Neural progenitor cell (in vitro differentiated cells): ENCODE measurements at regions not wholly inside any gene's neighbourhood (a gene's known extent, or its start where the extent isn't known, plus 50 kb on each side); places are given as distances from the start of the nearest gene placed in this dataset.

ENCODE experiments used
- DNase-seq: peaks from one replicate; pipeline ENCODE4 v3.0.0-alpha.2; 2016; ENCODE audit warnings: low spot score
- H2AFZ ChIP-seq: fragments of 200-600 bp; sonication (generic); replicated peaks from 2 replicates; pipeline ENCODE4 v1.6.1; 2016; ENCODE audit warnings: antibody characterized with exemption
- H3F3A ChIP-seq: fragments of 200-600 bp; sonication (generic); 2 replicates; pipeline ENCODE4 v1.6.1; 2016; ENCODE audit warnings: antibody characterized with exemption, low read depth
- H3K27ac ChIP-seq: fragments of 200-600 bp; sonication (generic); 2 replicates; pipeline ENCODE4 v1.5.1; 2016; ENCODE audit warnings: mild to moderate bottlenecking
- H3K27me3 ChIP-seq: fragments of 200-600 bp; sonication (generic); 2 replicates; pipeline ENCODE4 v1.6.1; 2016; ENCODE audit warnings: mild to moderate bottlenecking, moderate library complexity
- H3K36me3 ChIP-seq: fragments of 200-600 bp; sonication (generic); 2 replicates; pipeline ENCODE4 v1.5.1; 2016
- H3K4me1 ChIP-seq: fragments of 200-600 bp; sonication (generic); 2 replicates; pipeline ENCODE4 v1.6.1; 2016; ENCODE audit warnings: mixed run types
- H3K4me2 ChIP-seq: fragments of 200-600 bp; sonication (generic); 2 replicates; pipeline ENCODE4 v1.6.1; 2016
- H3K4me3 ChIP-seq: fragments of 200-600 bp; sonication (generic); 2 replicates; pipeline ENCODE4 v1.5.1; 2016
- H3K79me2 ChIP-seq: fragments of 200-600 bp; sonication (generic); 2 replicates; pipeline ENCODE4 v1.6.1; 2016; ENCODE audit warnings: low read depth
- H3K9ac ChIP-seq: fragments of 200-600 bp; sonication (generic); 2 replicates; pipeline ENCODE4 v1.6.1; 2016
- H3K9me3 ChIP-seq: fragments of 200-600 bp; sonication (generic); 2 replicates; pipeline ENCODE4 v1.5.1; 2016; ENCODE audit warnings: low read depth
- H4K20me1 ChIP-seq: fragments of 200-600 bp; sonication (generic); 2 replicates; pipeline ENCODE4 v1.6.1; 2016; ENCODE audit warnings: low read depth
- H3K27ac Mint-ChIP-seq: 3 replicates; pipeline ENCODE4 v1.8.0; 2021; ENCODE audit warnings: mixed read lengths
- H3K27me3 Mint-ChIP-seq: 2 replicates; pipeline ENCODE4 v1.8.0; 2022; ENCODE audit warnings: low read depth, mild to moderate bottlenecking, inconsistent platforms, moderate library complexity, mixed read lengths; ENCODE audit not compliant: insufficient read depth
- H3K36me3 Mint-ChIP-seq: 3 replicates; pipeline ENCODE4 v1.8.0; 2021; ENCODE audit warnings: mixed read lengths
- H3K4me1 Mint-ChIP-seq: 3 replicates; pipeline ENCODE4 v1.8.0; 2021; ENCODE audit warnings: mixed read lengths
- H3K4me3 Mint-ChIP-seq: 3 replicates; pipeline ENCODE4 v1.8.0; 2021; ENCODE audit warnings: mild to moderate bottlenecking, moderate library complexity, mixed read lengths
- H3K9me3 Mint-ChIP-seq: 3 replicates; pipeline ENCODE4 v1.8.0; 2020; ENCODE audit warnings: mixed read lengths
- EZH2 ChIP-seq: fragments of 200-600 bp; sonication (generic); IDR thresholded peaks from 2 replicates; pipeline ENCODE4 v1.6.1; 2017; ENCODE audit warnings: antibody characterized with exemption, mild to moderate bottlenecking, moderate library complexity
- EZH2phosphoT487 ChIP-seq: fragments of 200-600 bp; sonication (generic); IDR thresholded peaks from 2 replicates; pipeline ENCODE4 v1.6.1; 2017; ENCODE audit warnings: antibody characterized with exemption
- TF ChIP-seq, protein P1 (sequence below): fragments of 200-600 bp; sonication (generic); IDR thresholded peaks from 2 replicates; pipeline ENCODE4 v1.5.1; 2017; ENCODE audit warnings: antibody characterized with exemption, mild to moderate bottlenecking

DNA sequence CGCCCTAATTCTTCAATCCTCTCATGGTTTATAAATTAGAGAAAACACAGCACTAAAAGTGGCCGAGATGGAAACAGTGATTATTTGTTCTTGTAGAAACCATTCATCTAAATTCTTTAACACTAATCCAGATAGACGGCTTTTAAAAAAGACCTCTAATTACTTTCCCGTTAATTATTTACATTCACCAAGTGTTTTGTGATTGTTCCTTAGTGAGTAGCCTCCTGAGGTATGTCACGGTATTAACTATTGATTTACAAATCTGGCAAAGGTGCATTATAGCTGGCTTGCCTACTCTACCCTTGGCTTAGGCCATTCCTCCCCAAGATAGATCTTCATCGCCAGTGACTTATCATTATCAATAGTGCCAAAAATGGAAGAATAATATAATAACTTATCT, 436.4 kb upstream of the ST6GAL2 start:
- H3K27me3 Mint-ChIP-seq: peaks cover 4% of the 10 kb centered on the region
- DNase-seq: no peak

DNA sequence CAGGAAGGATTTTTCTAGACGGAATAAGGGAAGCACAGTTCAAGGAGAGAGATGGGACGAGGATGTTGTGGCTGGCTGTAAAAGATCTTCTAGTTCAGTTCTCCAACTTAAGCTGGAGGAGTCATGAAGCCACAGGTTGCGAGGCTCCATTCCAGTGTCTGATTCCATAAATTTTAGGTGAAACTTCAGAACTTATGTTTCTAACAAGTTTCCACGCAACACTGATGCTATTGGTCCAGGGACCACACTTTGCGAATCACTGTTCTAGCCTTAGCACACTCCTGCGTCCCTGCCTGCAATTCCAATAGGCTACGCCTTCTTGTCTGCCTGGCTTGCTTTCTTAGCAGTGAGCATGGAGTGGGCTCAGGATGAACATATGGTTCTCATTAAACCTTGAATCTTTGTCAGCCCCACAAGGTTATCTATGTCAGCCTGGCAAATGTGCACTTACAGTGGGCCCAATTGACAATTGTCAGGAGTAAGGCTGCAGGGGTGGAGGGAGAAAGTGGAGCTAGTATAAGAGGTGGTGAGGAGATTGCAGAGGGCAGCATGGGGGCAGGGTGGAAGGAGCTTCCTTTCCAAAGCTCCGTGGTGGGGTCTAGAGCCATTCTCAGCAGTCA, 438.1 kb upstream of the ST6GAL2 start:
- Mint-ChIP-seq H3K9me3 (peaks cover 14% of the 10 kb centered on the region), H3K4me3 (no peak overlapping the region), H3K36me3 (no peaks in the 10 kb centered on the region), H3K4me1 (no peaks in the 10 kb centered on the region), H3K27me3 (peaks cover 4% of the 10 kb centered on the region), H3K27ac (no peak overlapping the region)
- Histone ChIP-seq H3K4me1 (no peaks in the 10 kb centered on the region), H3K27ac (no peak overlapping the region), H3F3A (no peaks in the 10 kb centered on the region), H3K9ac (no peak overlapping the region), H3K9me3 (no peaks in the 10 kb centered on the region), H3K4me3 (no peak overlapping the region), H3K27me3 (no peaks in the 10 kb centered on the region), H3K36me3 (peaks cover 4% of the 10 kb centered on the region), H3K4me2 (no peak overlapping the region), H2AFZ (no peak overlapping the region), H3K79me2 (no peaks in the 10 kb centered on the region), H4K20me1 (no peaks in the 10 kb centered on the region)
- TF ChIP-seq, protein P1, sequence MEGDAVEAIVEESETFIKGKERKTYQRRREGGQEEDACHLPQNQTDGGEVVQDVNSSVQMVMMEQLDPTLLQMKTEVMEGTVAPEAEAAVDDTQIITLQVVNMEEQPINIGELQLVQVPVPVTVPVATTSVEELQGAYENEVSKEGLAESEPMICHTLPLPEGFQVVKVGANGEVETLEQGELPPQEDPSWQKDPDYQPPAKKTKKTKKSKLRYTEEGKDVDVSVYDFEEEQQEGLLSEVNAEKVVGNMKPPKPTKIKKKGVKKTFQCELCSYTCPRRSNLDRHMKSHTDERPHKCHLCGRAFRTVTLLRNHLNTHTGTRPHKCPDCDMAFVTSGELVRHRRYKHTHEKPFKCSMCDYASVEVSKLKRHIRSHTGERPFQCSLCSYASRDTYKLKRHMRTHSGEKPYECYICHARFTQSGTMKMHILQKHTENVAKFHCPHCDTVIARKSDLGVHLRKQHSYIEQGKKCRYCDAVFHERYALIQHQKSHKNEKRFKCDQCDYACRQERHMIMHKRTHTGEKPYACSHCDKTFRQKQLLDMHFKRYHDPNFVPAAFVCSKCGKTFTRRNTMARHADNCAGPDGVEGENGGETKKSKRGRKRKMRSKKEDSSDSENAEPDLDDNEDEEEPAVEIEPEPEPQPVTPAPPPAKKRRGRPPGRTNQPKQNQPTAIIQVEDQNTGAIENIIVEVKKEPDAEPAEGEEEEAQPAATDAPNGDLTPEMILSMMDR: no peak
- TF ChIP-seq EZH2 (no peak), EZH2phosphoT487 (no peak)
- no peak for DNase-seq

More for the DNA sequence above, 436.4 kb upstream of the ST6GAL2 start:
- TF ChIP-seq EZH2phosphoT487 (no peak), EZH2 (no peak)
- TF ChIP-seq, protein P1: no peak
- no peaks in the 10 kb centered on the region for H3F3A ChIP-seq
- H4K20me1 ChIP-seq: no peaks in the 10 kb centered on the region
- H3K27ac ChIP-seq: no peak overlapping the region
- H3K9me3 ChIP-seq: no peaks in the 10 kb centered on the region
- no peak overlapping the region for H3K4me2 ChIP-seq
- H2AFZ ChIP-seq: no peak overlapping the region
- Mint-ChIP-seq H3K36me3 (no peaks in the 10 kb centered on the region), H3K27ac (no peak overlapping the region), H3K4me1 (no peaks in the 10 kb centered on the region), H3K4me3 (no peak overlapping the region), H3K9me3 (peaks cover 9% of the 10 kb centered on the region)
- H3K36me3 ChIP-seq: no peaks in the 10 kb centered on the region
- no peaks in the 10 kb centered on the region for H3K79me2 ChIP-seq
- H3K9ac ChIP-seq: no peak overlapping the region
- H3K4me3 ChIP-seq: no peak overlapping the region
- no peaks in the 10 kb centered on the region for H3K27me3 ChIP-seq
- no peaks in the 10 kb centered on the region for H3K4me1 ChIP-seq

DNA sequence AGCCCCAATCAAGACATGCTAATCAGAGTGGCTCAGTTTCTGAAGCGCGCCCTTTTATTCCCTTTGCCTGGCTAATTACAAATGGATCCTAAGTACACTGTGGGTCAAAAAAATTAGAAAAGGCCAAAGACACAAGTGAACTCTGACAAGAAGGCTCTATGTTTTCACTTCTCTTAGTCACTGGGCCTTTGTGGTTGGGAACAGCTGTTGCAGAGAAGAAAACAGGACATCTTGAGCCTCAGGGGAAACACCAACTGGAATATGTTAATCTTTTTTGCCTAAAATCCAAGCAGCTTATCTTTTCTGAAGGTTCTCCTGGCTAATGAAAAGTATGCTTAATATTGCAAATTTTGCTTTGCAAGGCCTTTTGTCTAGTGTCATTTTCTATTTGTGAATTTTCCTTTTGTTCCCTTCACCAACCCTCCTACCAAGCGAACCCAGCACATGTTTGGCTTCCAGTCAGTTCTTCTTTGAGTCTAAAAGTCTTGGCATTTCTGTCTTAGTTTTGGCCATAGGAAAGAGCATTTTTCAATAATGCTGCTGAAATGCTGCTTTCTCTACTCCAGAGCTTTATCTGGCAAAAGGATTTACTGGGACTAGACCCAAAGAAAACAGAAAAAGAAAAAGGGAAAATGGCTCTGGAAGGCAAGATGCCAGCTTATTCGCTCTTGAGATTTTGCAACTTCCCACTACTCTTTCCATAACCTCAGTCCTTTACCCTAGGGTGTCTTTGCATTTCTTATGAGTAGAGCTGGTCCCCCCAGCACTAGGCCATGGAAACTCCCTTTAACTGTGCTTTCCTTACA, 440.2 kb upstream of the ST6GAL2 start:
- Mint-ChIP-seq H3K27ac (no peak overlapping the region), H3K4me3 (no peak overlapping the region), H3K27me3 (peaks cover 4% of the 10 kb centered on the region), H3K9me3 (peaks cover 18% of the 10 kb centered on the region), H3K36me3 (no peaks in the 10 kb centered on the region), H3K4me1 (no peaks in the 10 kb centered on the region)
- Histone ChIP-seq H3K79me2 (no peaks in the 10 kb centered on the region), H3K27me3 (no peaks in the 10 kb centered on the region), H3K9me3 (no peaks in the 10 kb centered on the region), H2AFZ (no peak overlapping the region), H3K4me2 (no peak overlapping the region), H3K27ac (no peak overlapping the region), H3F3A (no peaks in the 10 kb centered on the region), H3K36me3 (peaks cover 4% of the 10 kb centered on the region), H3K4me1 (no peaks in the 10 kb centered on the region), H4K20me1 (no peaks in the 10 kb centered on the region), H3K4me3 (no peak overlapping the region), H3K9ac (no peak overlapping the region)
- no peak for DNase-seq
- TF ChIP-seq, protein P1: no peak
